ENCODE measurements at regions not wholly inside any gene's neighbourhood (a gene's known extent, or its start where the extent isn't known, plus 50 kb on each side); places are given as distances from the start of the nearest gene placed in this dataset.

DNA sequence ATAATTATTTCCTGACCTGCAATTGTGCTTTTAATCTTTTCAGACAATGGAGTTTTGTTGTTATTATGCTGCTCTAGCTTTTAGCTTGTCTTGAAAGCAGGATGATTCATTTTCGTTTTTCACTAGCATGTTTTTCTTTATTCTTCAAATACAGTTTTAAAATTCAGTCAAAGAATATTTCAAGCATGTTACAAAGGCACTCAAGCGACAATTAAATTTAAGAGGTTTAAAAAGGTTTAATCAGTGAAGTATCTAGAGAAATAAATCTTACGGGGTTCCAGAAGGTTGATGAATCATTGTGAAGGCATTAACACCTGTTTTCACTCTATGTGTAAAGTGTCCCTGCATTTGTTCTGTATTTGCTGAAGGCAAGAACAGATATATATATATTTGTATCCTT, 390.7 kb upstream of the TMEFF2 start:
- BruUV-seq (replicated peaks) = no TSS peak
- Histone ChIP-seq H3K27me3 (ENCODE audit: insufficient read depth, low read length) (no peaks in the 10 kb centered on the region), H3K9ac (ENCODE audit: low read length) (no peak overlapping the region), H3K4me1 (ENCODE audit: control insufficient read depth in 1 of 2, insufficient read depth in 2 of 2, low read length in 2 of 2) (no peaks in the 10 kb centered on the region), H3K4me2 (ENCODE audit: low read length) (no peak overlapping the region), H3K9me2 (ENCODE audit: insufficient read depth) (no peaks in the 10 kb centered on the region), H3K9me3 (ENCODE audit: control insufficient read depth in 1 of 2, insufficient read depth in 1 of 2, low read depth in 1 of 2, low read length in 2 of 2) (no peaks in the 10 kb centered on the region), H4K20me1 (ENCODE audit: insufficient read depth) (no peaks in the 10 kb centered on the region), H3K4me3 (replicated peaks in 1 of 2; ENCODE audit: low read depth in 1 of 2, low read length in 2 of 2) (no peak overlapping the region), H2AFZ (ENCODE audit: low read depth, low read length, poor library complexity, severe bottlenecking) (peak overlapping the region; percentile 22), H3K79me2 (ENCODE audit: insufficient read depth, low read length) (no peaks in the 10 kb centered on the region), H3K27ac (ENCODE audit: low read depth, low read length) (no peak overlapping the region), H3K36me3 (ENCODE audit: control insufficient read depth in 1 of 2, insufficient read depth in 2 of 2, low read length in 2 of 2) (no peaks in the 10 kb centered on the region)
- POLR2A ChIA-PET = interaction anchor here (0.6 kb wide), 1 partner anchor 92 kb away, joined by 3 read pairs; no protein-coding TSS in a partner anchor
- ATAC-seq = no peak
- intact Hi-C loops (cut with micrococcal nuclease) = no loop called here
- RAD21 ChIA-PET (ENCODE audit: low non-redundant PET in 1 of 2, low total read pairs in 2 of 2, uncharacterized antibody in 2 of 2, unreplicated experiment in 2 of 2) = no interaction called here
- no peak for TF ChIP-seq SRF (IDR thresholded peaks at IDR 0.05; ENCODE audit: low read depth)
- TF ChIP-seq TCF7L2 (IDR thresholded peaks at IDR 0.05; ENCODE audit: borderline replicate concordance, extremely low read depth, insufficient read depth, insufficient read length) = no peak
- TF ChIP-seq, protein P1, sequence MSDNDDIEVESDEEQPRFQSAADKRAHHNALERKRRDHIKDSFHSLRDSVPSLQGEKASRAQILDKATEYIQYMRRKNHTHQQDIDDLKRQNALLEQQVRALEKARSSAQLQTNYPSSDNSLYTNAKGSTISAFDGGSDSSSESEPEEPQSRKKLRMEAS (IDR thresholded peaks at IDR 0.05) = no peak
- no peak for TF ChIP-seq CBX3 (IDR thresholded peaks at IDR 0.05; ENCODE audit: low read depth)
- TF ChIP-seq YY1 (IDR thresholded peaks at IDR 0.05; ENCODE audit: extremely low read depth, insufficient replicate concordance, low read depth, low read length) = no peak
- TF ChIP-seq FOSL1 (IDR thresholded peaks at IDR 0.05; ENCODE audit: low read depth) = no peak
- TF ChIP-seq ZFX (IDR thresholded peaks at IDR 0.05) = no peak
- TF ChIP-seq, protein P2, sequence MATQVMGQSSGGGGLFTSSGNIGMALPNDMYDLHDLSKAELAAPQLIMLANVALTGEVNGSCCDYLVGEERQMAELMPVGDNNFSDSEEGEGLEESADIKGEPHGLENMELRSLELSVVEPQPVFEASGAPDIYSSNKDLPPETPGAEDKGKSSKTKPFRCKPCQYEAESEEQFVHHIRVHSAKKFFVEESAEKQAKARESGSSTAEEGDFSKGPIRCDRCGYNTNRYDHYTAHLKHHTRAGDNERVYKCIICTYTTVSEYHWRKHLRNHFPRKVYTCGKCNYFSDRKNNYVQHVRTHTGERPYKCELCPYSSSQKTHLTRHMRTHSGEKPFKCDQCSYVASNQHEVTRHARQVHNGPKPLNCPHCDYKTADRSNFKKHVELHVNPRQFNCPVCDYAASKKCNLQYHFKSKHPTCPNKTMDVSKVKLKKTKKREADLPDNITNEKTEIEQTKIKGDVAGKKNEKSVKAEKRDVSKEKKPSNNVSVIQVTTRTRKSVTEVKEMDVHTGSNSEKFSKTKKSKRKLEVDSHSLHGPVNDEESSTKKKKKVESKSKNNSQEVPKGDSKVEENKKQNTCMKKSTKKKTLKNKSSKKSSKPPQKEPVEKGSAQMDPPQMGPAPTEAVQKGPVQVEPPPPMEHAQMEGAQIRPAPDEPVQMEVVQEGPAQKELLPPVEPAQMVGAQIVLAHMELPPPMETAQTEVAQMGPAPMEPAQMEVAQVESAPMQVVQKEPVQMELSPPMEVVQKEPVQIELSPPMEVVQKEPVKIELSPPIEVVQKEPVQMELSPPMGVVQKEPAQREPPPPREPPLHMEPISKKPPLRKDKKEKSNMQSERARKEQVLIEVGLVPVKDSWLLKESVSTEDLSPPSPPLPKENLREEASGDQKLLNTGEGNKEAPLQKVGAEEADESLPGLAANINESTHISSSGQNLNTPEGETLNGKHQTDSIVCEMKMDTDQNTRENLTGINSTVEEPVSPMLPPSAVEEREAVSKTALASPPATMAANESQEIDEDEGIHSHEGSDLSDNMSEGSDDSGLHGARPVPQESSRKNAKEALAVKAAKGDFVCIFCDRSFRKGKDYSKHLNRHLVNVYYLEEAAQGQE (IDR thresholded peaks at IDR 0.05; ENCODE audit: low read depth) = no peak
- CTCF ChIA-PET = no interaction called here
- DNase-seq (ENCODE audit: low read depth, low spot score) = no peak

Data from HCT116 (cell line).